ENCODE measurements at regions not wholly inside any gene's neighbourhood (a gene's known extent, or its start where the extent isn't known, plus 50 kb on each side); places are given as distances from the start of the nearest gene placed in this dataset.

DNA sequence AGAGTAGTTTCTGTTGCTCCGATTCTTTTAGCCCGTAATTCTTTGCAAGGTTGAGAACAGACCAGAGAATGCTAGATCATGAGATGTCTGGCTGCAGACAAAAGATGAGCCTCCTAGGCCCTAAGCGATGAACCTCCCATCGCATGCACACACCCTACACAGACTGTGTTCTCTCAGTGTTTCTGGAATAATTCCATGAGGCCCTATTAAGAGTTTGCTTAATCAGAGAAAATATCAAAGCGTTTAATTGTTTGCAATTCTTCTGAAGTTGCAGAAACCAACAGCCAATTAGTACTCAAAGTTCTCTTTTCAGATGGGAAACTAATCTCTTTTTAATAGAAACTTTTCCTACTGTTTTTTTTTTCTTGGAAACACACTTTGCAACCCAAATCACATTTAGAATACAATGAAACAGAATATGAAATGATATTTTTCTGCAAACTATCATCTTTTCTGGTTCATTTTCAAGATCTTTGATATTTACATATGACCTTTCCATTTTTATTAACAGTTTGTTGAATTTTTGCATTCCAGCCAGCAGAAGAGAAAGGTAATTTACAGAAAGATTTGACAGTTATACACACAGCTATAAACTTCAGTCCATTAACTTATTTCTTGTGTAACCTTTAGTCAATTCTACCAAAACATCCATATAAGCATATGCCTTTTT is 1525.6 kb downstream of the ARAP2 start:
- DNase-seq: no peak

DNA sequence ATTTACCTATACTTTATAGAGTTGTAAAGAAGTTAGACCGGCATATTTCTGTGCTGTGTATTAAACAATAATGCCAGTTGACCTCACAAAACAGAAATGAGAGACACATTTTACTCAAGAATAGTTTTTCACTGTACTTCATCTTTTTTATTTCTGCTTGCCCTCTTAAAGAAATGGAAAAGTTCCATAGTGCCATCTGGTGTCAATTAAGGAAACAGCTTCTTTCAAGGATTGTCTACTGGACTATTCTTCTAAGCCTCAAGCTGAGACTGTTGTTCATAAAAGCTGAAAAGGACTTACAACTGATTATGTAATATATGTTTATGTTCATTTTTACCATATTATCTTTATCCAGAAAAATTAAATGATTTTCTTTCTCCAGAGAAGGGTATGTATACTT is 1523.7 kb downstream of the ARAP2 start:
- no peak for DNase-seq

GRCh38 chr4:34721835-34722234 is 1522.5 kb downstream of the ARAP2 start:
- no peak for DNase-seq

GRCh38 chr4:34723605-34724004 is 1520.7 kb downstream of the ARAP2 start:
- DNase-seq: no peak

DNA sequence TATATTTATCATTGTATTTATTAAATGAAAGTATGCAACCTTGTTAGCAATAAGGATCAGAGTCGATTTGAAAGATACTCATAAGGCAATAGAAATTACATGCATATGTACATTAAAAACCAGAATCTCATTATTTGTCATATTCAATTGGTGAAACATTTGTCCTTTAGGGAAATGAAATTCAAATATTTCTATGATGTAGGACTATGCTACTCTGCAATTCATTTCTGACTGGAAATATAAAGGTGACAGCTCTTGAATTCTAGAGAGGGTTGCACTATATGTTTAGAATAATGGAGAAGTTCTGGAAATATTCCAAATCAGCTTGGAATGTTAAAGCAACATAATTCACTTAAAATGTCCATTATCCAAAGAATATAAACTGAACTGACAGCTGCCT is 1519.8 kb downstream of the ARAP2 start:
- no peak for DNase-seq

DNA sequence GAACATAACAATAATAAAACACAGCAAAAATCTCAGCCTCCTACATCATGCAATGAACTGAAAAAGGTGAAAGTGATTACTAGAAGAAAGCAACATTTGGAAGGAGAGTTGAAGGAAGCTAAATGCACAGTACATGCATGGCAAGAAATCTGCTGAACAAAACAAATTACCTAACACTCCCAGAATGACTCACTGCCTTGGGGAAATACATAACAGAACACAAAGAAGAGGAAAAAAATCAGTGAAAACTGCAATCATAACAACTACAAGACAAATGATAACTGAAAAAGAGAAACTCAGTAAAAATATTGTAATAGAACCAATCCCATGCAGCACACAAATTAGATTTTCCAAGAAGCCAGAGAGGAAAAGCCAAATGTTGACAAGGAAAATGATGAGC is 1513.2 kb downstream of the ARAP2 start:
- no peak for DNase-seq

GRCh38 chr4:34732176-34732950 is 1512.0 kb downstream of the ARAP2 start:
- DNase-seq: no peak

DNA sequence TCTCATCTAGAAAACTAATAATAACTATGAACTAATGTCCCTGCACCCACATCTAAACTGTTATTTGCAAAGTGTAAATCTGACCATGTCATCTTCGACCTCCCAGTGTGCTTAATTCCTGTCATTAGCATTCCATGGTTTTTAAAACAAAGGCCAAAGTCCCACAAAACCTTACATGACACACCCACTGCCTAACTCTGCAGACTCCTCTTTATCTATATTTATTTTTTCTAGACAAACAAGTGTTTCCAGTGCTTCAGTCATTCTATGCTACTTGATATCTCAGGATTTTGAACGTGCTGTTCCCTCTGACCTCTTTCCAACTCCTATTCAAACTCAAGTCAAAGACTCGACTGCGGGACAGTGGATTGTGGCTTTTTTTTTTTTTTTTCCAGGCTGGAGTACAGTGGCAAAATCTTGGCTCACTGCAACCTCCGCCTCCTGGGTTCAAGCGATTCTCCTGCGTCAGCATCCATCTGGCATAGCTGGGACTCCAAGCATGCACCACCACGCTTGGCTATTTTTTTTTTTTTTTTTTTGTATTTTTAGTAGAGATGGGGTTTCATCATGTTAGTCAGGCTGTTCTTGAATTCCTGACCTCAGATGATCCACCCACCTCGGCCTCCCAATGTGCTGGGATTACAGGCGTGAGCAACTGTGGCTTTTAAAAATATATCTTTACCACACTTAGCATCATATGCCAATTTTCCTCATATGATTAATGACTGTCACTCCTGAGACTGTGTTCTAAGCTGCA is 1511.0 kb downstream of the ARAP2 start:
- no peak for DNase-seq

DNA sequence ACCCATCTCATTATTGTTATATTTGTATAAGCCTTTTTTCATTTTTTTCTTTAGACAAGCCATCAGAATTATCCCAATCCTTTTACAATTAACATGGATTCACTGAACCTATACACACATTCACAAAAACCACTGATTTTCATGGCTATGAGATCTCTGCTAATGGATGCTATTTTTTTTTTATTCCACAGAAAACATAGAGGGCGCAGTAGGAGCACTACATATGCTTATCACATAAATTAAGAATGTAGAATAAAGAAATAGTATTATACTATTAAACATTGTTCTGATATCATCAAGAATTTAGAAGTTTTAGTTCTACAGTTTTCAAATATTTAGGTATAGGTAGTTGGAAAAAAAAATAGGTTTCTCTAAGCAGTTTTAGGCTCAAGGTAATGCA is 1477.4 kb downstream of the ARAP2 start:
- no peak for DNase-seq

GRCh38 chr4:34767407-34767806 is 1476.9 kb downstream of the ARAP2 start:
- no peak for DNase-seq

- DNase-seq: no peak
Measured at GRCh38 chr4:34771632-34772031, 1472.7 kb downstream of the ARAP2 start.

- DNase-seq: no peak
Measured at GRCh38 chr4:34790131-34790530, 1454.2 kb downstream of the ARAP2 start.

- DNase-seq: no peak
Measured at GRCh38 chr4:34791209-34791608, 1453.1 kb downstream of the ARAP2 start.

DNA sequence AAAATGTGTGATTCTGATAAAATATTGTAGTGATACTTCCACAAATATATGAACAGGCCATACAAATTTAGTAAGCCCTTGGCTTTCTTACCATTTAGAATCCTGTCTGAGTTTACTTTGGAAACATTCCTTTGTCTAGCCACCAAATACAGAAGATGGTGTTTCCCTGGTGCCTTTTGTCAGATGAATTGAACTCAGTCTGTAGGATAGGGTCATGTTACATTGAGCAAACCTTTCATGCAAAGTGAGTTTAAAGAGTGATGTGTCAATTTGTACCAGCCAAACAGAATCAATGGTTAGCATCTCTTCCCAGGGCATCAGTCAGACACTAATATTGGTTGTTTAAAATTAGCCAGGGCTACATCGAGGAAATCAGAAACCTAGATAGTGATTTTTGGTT is 1443.4 kb downstream of the ARAP2 start:
- no peak for DNase-seq

- DNase-seq: no peak
Measured at GRCh38 chr4:34814266-34814665, 1430.0 kb downstream of the ARAP2 start.

- no peak for DNase-seq
Measured at GRCh38 chr4:34824515-34824914, 1419.8 kb downstream of the ARAP2 start.

GRCh38 chr4:34826660-34827059 is 1417.7 kb downstream of the ARAP2 start:
- DNase-seq: no peak

GRCh38 chr4:34845926-34846325 is 1398.4 kb downstream of the ARAP2 start:
- no peak for DNase-seq

GRCh38 chr4:34850421-34850820 is 1393.9 kb downstream of the ARAP2 start:
- DNase-seq: no peak

DNA sequence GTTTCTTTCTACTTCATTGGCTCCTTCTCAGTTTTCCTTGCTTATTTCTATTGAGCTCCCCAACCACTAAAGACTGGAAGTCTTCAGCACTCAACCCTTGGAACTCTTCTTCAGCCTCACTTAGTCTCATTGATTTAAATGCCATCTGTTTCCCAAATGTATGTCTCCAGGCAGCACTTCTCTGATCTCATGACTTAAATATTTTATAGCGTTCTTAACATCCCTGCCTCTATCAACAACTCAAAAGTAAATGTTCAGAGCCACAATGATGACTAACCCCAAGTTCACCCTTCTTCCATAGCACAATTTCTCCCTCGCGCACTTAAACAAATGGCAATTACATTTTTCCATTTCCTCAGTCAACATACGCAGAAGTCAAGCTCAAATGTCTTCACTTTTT is 1393.3 kb downstream of the ARAP2 start:
- no peak for DNase-seq

DNA sequence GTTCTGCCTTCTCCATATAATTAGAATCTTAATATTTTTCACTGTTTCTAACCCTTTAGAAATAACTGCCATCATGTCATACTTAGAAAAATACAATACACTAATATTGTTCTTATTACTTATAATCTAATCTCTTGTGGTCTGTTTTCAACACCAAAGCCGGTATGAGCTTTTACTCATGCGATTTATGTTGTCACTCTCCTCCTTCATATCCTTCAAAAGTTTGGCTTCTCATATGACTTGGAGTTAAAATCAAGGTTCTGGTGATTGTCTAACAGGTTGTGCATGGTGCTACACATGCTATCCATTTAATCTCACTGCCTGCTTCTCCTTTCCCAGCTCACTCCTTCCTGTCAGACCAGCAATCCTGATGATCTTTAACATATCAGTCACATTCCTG is 1392.9 kb downstream of the ARAP2 start:
- no peak for DNase-seq

DNA sequence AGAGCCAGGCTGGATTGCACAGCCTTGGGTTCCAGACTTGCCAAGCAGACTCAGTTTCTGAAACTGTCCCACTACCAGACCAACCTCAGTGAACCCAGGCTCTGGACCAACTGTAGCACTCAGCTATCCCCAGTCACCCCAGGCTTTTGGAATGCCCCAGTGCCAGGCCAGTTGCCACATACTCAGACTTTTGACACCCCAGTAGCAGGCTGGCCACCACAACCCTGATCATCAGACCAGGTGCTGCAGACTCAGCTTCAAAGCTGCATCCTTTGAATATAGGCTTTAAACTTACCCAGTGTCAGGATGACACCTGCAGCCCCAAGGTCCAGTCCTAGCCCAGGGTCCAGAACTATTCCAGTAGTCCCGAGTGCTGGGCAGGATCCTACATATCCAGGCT is 1389.9 kb downstream of the ARAP2 start:
- no peak for DNase-seq

DNA sequence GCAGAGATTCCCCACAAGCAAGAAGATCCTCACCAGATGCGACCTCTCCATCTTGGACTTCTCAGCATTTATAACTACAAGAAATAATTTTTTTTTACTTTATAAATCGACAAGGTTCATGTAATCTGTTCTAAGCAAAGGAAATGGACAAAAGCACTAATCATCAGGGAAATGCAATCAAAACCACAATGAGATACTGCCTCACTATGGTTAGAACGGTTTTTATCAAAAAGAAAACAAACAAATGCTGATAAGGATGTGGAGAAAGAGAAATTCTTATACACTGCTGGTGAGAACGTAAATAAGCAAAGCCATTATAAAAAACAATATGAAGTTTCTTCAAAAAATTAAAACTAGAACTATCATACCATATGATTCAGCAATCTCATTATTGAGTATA is 1382.6 kb downstream of the ARAP2 start:
- no peak for DNase-seq

DNA sequence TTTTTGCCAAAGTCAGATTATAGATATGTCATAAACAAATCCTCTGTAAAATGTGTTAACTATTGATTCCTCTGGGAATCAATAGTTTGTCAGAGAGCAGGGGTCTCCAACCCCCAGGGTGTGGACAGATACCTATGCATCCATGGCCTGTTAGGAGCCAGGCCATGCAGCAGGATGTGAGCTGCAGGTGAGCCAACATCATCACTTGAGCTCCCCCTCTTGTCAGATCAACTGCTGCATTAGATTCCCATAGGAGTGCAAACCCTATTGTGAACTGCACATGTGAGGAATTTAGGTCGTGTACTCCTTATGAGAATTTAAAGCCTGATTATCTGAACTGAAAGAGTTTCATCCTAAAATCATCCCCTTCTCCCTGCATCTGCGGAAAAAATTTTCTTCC is 1365.4 kb downstream of the ARAP2 start:
- DNase-seq: no peak

Measured in NCI-H1436 treated with DMSO at 0.1 percent for 48 hours (cell line).